SK-N-SH (cell line): ENCODE measurements at regions not wholly inside any gene's neighbourhood (a gene's known extent, or its start where the extent isn't known, plus 50 kb on each side); places are given as distances from the start of the nearest gene placed in this dataset.

ENCODE experiments used
- CTCF ChIA-PET: fragments of 300-600, 350-600 bp; formaldehyde crosslinking; extraction: SDS; loops from one replicate; lab custom pipeline; 2021; lab: Yijun Ruan, JAX
- POLR2A ChIA-PET: fragments of 350-600 bp; sonication (Branson Sonifier 250); formaldehyde crosslinking; extraction: SDS; loops from one replicate; lab custom pipeline; 2020; ENCODE audit warnings: antibody characterized with exemption, inconsistent platforms; lab: Yijun Ruan, JAX
- DNase-seq: peaks from one replicate; pipeline ENCODE4 v3.0.0; 2012
- H2AFZ ChIP-seq: fragments of 200-600 bp; sonication (generic); 2 replicates; pipeline ENCODE4 v1.8.1; 2016; ENCODE audit warnings: antibody characterized with exemption, mild to moderate bottlenecking, low read depth
- H3F3A ChIP-seq: fragments of 200-600 bp; sonication (generic); replicated peaks from 2 replicates; pipeline ENCODE3; 2016; ENCODE audit warnings: antibody characterized with exemption, mild to moderate bottlenecking; ENCODE audit not compliant: insufficient read depth
- H3K27ac ChIP-seq, 2 experiments: fragments of 200-500 bp in 1 of 2; fragments of 200-600 bp in 1 of 2; sonication (Bioruptor generic) in 1 of 2; sonication (generic), shearing (Covaris generic) in 1 of 2; 2 replicates each; pipeline versions ENCODE4 v1.5.1 to v1.6.1; 2014 to 2016; ENCODE audit warnings: low read depth in 2 of 2, inconsistent platforms in 1 of 2, low read length in 1 of 2, mild to moderate bottlenecking in 1 of 2, mixed read lengths in 1 of 2
- H3K27me3 ChIP-seq: fragments of 200-600 bp; sonication (generic), shearing (Covaris generic); 2 replicates; pipeline ENCODE4 v1.6.1; 2016; ENCODE audit warnings: mixed run types; ENCODE audit not compliant: insufficient read depth
- H3K36me3 ChIP-seq, 2 experiments: fragments of 200-500 bp in 1 of 2; fragments of 200-600 bp in 1 of 2; sonication (Bioruptor generic) in 1 of 2; sonication (generic) in 1 of 2; replicated peaks in 1 of 2; 2 replicates each; pipeline versions ENCODE3 to v1.5.1; 2014 to 2016; ENCODE audit warnings: low read length in 1 of 2, mild to moderate bottlenecking in 1 of 2; ENCODE audit not compliant: insufficient read depth in 2 of 2, control insufficient read depth in 1 of 2
- H3K4me1 ChIP-seq, 2 experiments: fragments of 200-500 bp in 1 of 2; fragments of 200-600 bp in 1 of 2; sonication (Bioruptor generic) in 1 of 2; sonication (generic), shearing (Covaris generic) in 1 of 2; 2 replicates each; pipeline versions ENCODE4 v1.5.1 to v1.6.1; 2014 to 2016; ENCODE audit warnings: low read depth in 1 of 2, low read length in 1 of 2, mixed run types in 1 of 2; ENCODE audit not compliant: insufficient read depth in 2 of 2, control insufficient read depth in 1 of 2
- H3K4me2 ChIP-seq: fragments of 200-600 bp; sonication (generic), shearing (Covaris generic); 2 replicates; pipeline ENCODE4 v1.6.1; 2017; ENCODE audit warnings: mixed run types
- H3K4me3 ChIP-seq, 2 experiments: fragments of 200-500 bp in 1 of 2; fragments of 200-600 bp in 1 of 2; sonication (Bioruptor generic) in 1 of 2; sonication (generic), shearing (Covaris generic) in 1 of 2; 2 replicates each; pipeline versions ENCODE4 v1.5.1 to v1.8.1; 2014 to 2016; ENCODE audit warnings: low read depth in 2 of 2, inconsistent platforms in 1 of 2, low read length in 1 of 2, mild to moderate bottlenecking in 1 of 2, mixed read lengths in 1 of 2, moderate library complexity in 1 of 2
- H3K79me2 ChIP-seq: fragments of 200-600 bp; sonication (generic); 2 replicates; pipeline ENCODE4 v1.8.1; 2017; ENCODE audit warnings: mild to moderate bottlenecking; ENCODE audit not compliant: insufficient read depth
- H3K9ac ChIP-seq: fragments of 200-600 bp; sonication (generic); 2 replicates; pipeline ENCODE4 v1.6.1; 2017; ENCODE audit warnings: mixed run types
- H3K9me2 ChIP-seq: fragments of 200-600 bp; sonication (generic); 2 replicates; pipeline ENCODE4 v1.6.1; 2017; ENCODE audit warnings: mixed run types
- H3K9me3 ChIP-seq: fragments of 200-600 bp; sonication (generic); 2 replicates; pipeline ENCODE4 v1.6.1; 2017; ENCODE audit warnings: mixed run types, mild to moderate bottlenecking, moderate library complexity
- H4K20me1 ChIP-seq: fragments of 200-600 bp; sonication (generic); 2 replicates; pipeline ENCODE4 v1.6.1; 2017; ENCODE audit warnings: mild to moderate bottlenecking, mixed run types; ENCODE audit not compliant: insufficient read depth
- CHD2 ChIP-seq: fragments of 150-350 bp; IDR thresholded peaks from 2 replicates; pipeline ENCODE4 v1.6.1; 2018; ENCODE audit warnings: low read length; ENCODE audit not compliant: partially characterized antibody
- FOSL2 ChIP-seq: IDR thresholded peaks from 2 replicates; pipeline ENCODE4 v1.4.0; 2012; ENCODE audit warnings: low read depth, mild to moderate bottlenecking, moderate library complexity, borderline replicate concordance
- FOXJ3 ChIP-seq: sonication (generic); formaldehyde crosslinking; IDR thresholded peaks from 2 replicates; pipeline ENCODE4 v1.5.1; 2020; ENCODE audit warnings: mild to moderate bottlenecking, missing genetic modification reagents
- FOXM1 ChIP-seq: IDR thresholded peaks from 2 replicates; pipeline ENCODE4 v1.4.0; 2012; ENCODE audit warnings: low read depth, mild to moderate bottlenecking
- GATA2 ChIP-seq: sonication (generic); formaldehyde crosslinking; IDR thresholded peaks from 2 replicates; pipeline ENCODE4 v1.5.0; 2020; ENCODE audit warnings: mild to moderate bottlenecking, missing genetic modification reagents
- JUND ChIP-seq: IDR thresholded peaks from 2 replicates; pipeline ENCODE4 v1.4.0; 2012
- MEF2A ChIP-seq: IDR thresholded peaks from 2 replicates; pipeline ENCODE4 v1.4.0; 2012; ENCODE audit warnings: low read depth, borderline replicate concordance
- MXI1 ChIP-seq: IDR thresholded peaks from 2 replicates; pipeline ENCODE4 v1.6.1; 2012; ENCODE audit warnings: mild to moderate bottlenecking, low read depth, low read length, improper control_type of control experiment
- NRF1 ChIP-seq: IDR thresholded peaks from 2 replicates; pipeline ENCODE4 v1.6.1; 2012; ENCODE audit warnings: low read depth, mild to moderate bottlenecking, low read length
- PBX3 ChIP-seq: IDR thresholded peaks from 2 replicates; pipeline ENCODE4; 2012
- RFX5 ChIP-seq: IDR thresholded peaks from 2 replicates; pipeline ENCODE4 v1.6.1; 2012; ENCODE audit warnings: mild to moderate bottlenecking, improper control_type of control experiment, low read length
- RXRA ChIP-seq: IDR thresholded peaks from 2 replicates; pipeline ENCODE4 v1.4.0; 2012; ENCODE audit warnings: low read depth, mild to moderate bottlenecking, borderline replicate concordance
- SMC3 ChIP-seq: IDR thresholded peaks from 2 replicates; pipeline ENCODE4 v1.6.1; 2012; ENCODE audit warnings: low read depth, low read length, improper control_type of control experiment
- USF1 ChIP-seq: IDR thresholded peaks from 2 replicates; pipeline ENCODE4 v1.4.0; 2012; ENCODE audit warnings: low read depth, borderline replicate concordance
- USF2 ChIP-seq: fragments of 150-350 bp; IDR thresholded peaks from 2 replicates; pipeline ENCODE4 v1.6.1; 2017; ENCODE audit warnings: antibody characterized with exemption, low read length, low read depth, borderline replicate concordance
- YY1 ChIP-seq: IDR thresholded peaks from 2 replicates; pipeline ENCODE4 v1.4.0; 2012; ENCODE audit warnings: low read depth, mild to moderate bottlenecking
- WGBS: methylation state at CpG from one replicate; pipeline ENCODE4 v1.1.6; 2017; ENCODE audit warnings: low lambda C conversion rate; 5-methylcytosine and 5-hydroxymethylcytosine counted together

- Histone ChIP-seq H3K9me3 (no peaks in the 10 kb centered on the region), H3K27me3 (no peaks in the 10 kb centered on the region), H2AFZ (no peak overlapping the region), H3K27ac (no peak overlapping the region; a peak in 1 of 4 replicates), H4K20me1 (no peaks in the 10 kb centered on the region), H3K79me2 (no peaks in the 10 kb centered on the region), H3K9ac (no peak overlapping the region), H3K4me2 (no peak overlapping the region; the same call in 1 of the 2 replicates), H3K9me2 (no peaks in the 10 kb centered on the region), H3F3A (no peaks in the 10 kb centered on the region), H3K4me3 (no peak overlapping the region), H3K36me3 (no peaks in the 10 kb centered on the region), H3K4me1 (peaks cover 5 to 31% of the 10 kb centered on the region in 2 experiments; a peak in 2 of 4 replicates)
- no peak for TF ChIP-seq SMC3
- no peak for TF ChIP-seq MEF2A
- no peak for TF ChIP-seq CHD2
- no peak for TF ChIP-seq JUND
- TF ChIP-seq YY1 = no peak
- TF ChIP-seq USF1 = no peak
- no peak for DNase-seq
- CTCF ChIA-PET = interaction anchor here (0.9 to 6.3 kb wide), 8 partner anchors 9 to 276 kb away, joined by 3 to 101 read pairs (median 22); partner anchors contain the start of genes ADAM17 and YWHAQ
- POLR2A ChIA-PET = no interaction called here
- 86% methylated on average over 22 of the region's 22 CpGs for WGBS
Observed at GRCh38 chr2:9772035-9772998, 71.0 kb upstream of the TAF1B start.

- no peak overlapping the region for H3K27ac ChIP-seq
- H3K79me2 ChIP-seq = no peaks in the 10 kb centered on the region
- ChIA-PET POLR2A (interaction anchor here (0.6 kb wide), 1 partner anchor 36 kb away, joined by 3 read pairs; no protein-coding TSS in a partner anchor), CTCF (interaction anchor here (0.6 to 6.3 kb wide), 7 partner anchors 8 to 275 kb away, joined by 3 to 101 read pairs (median 10); no protein-coding TSS in a partner anchor)
- H3K27me3 ChIP-seq = no peaks in the 10 kb centered on the region
- no peak overlapping the region for H3K4me2 ChIP-seq
- H2AFZ ChIP-seq = no peak overlapping the region
- H3K9me2 ChIP-seq = no peaks in the 10 kb centered on the region
- WGBS = 85% methylated on average over 23 of the region's 23 CpGs
- no peak for DNase-seq
- no peaks in the 10 kb centered on the region for H3K36me3 ChIP-seq
- no peaks in the 10 kb centered on the region for H3F3A ChIP-seq
- peaks cover 5 to 31% of the 10 kb centered on the region in 2 experiments; a peak in 2 of 4 replicates for H3K4me1 ChIP-seq
- no peak overlapping the region for H3K4me3 ChIP-seq
- TF ChIP-seq RXRA = no peak
- TF ChIP-seq PBX3 = no peak
- no peak for TF ChIP-seq MXI1
- no peak for TF ChIP-seq FOXM1
- no peak for TF ChIP-seq NRF1
- no peak for TF ChIP-seq RFX5
- no peak for TF ChIP-seq SMC3
- TF ChIP-seq USF2 = no peak
- no peak for TF ChIP-seq FOXJ3
- TF ChIP-seq GATA2 (CRISPR knock-in tag) = no peak
- no peak for TF ChIP-seq FOSL2
- no peaks in the 10 kb centered on the region for H3K9me3 ChIP-seq
- no peak overlapping the region for H3K9ac ChIP-seq
- no peaks in the 10 kb centered on the region for H4K20me1 ChIP-seq
Observed at GRCh38 chr2:9772999-9773902, 70.0 kb upstream of the TAF1B start.
